PC-3 (cell line): ENCODE measurements at regions not wholly inside any gene's neighbourhood (a gene's known extent, or its start where the extent isn't known, plus 50 kb on each side); places are given as distances from the start of the nearest gene placed in this dataset.

Experiments
- CTCF ChIP-seq: fragments of 300-600 bp; sonication (generic); conservative IDR thresholded peaks from 2 replicates; pipeline ENCODE4 v1.5.1; 2017; ENCODE audit warnings: antibody characterized with exemption, low read depth, mild to moderate bottlenecking, low read length
- EZH2 ChIP-seq: fragments of 300-600 bp; sonication (generic); IDR thresholded peaks from one replicate; pipeline ENCODE4 v1.6.1; 2017; ENCODE audit warnings: antibody characterized with exemption, mild to moderate bottlenecking, low read length; ENCODE audit not compliant: unreplicated experiment

- TF ChIP-seq EZH2 (no peak), CTCF (no peak)
These were observed 75.8 kb downstream of the DIO2 start for GRCh38 chr14:80135305-80136088.
